Testis (tissue), 2 donors: ENCODE measurements at regions not wholly inside any gene's neighbourhood (a gene's known extent, or its start where the extent isn't known, plus 50 kb on each side); places are given as distances from the start of the nearest gene placed in this dataset.

Experiments
- CTCF ChIP-seq, 3 experiments: fragments of 450-650 bp in 2 of 3; fragments of 200-600 bp in 1 of 3; sonication (generic) in 1 of 3; IDR thresholded peaks; one replicate each; pipeline ENCODE4 v1.5.1; 2016 to 2019; ENCODE audit warnings: antibody characterized with exemption in 3 of 3, mild to moderate bottlenecking in 2 of 3, moderate library complexity in 1 of 3
- POLR2A ChIP-seq: fragments of 450-650 bp; IDR thresholded peaks from one replicate; pipeline ENCODE4 v1.6.1; 2017; ENCODE audit warnings: antibody characterized with exemption, mild to moderate bottlenecking, moderate library complexity

- TF ChIP-seq CTCF (IDR thresholded peaks at IDR 0.05): no peak
- no peak for TF ChIP-seq POLR2A
These were observed 211.5 kb downstream of the SOX4 start for GRCh38 chr6:21804941-21805610.
